Adrenal gland (tissue), 9 donors: ENCODE measurements at regions not wholly inside any gene's neighbourhood (a gene's known extent, or its start where the extent isn't known, plus 50 kb on each side); places are given as distances from the start of the nearest gene placed in this dataset.

Source experiments
- DNase-seq, 7 donors: peaks; one replicate each; pipeline ENCODE4 v3.0.0-alpha.2; 2019 to 2020
- H3K27ac ChIP-seq, 5 donors: fragments of 200-600 bp; sonication (generic) in 4 of 5; 1 replicate in 3 of 5; 2 replicates in 2 of 5; pipeline versions ENCODE4 v1.5.1 to v1.8.0; 2016 to 2020; ENCODE audit warnings: mild to moderate bottlenecking in 1 of 5
- H3K27me3 ChIP-seq: fragments of 200-600 bp; 2 replicates; pipeline ENCODE4 v1.8.0; 2021
- H3K36me3 ChIP-seq, 2 donors: fragments of 200-600 bp; replicated peaks in 1 of 2; 1 replicate in 1 of 2; 2 replicates in 1 of 2; pipeline versions ENCODE4 v1.5.1 to v1.8.0; 2018 to 2022
- H3K4me1 ChIP-seq, 2 donors: fragments of 200-600 bp; replicated peaks in 1 of 2; 1 replicate in 1 of 2; 2 replicates in 1 of 2; pipeline versions ENCODE4 v1.5.1 to v1.8.0; 2018 to 2021
- H3K4me3 ChIP-seq, 4 donors: fragments of 200-600 bp; sonication (generic) in 3 of 4; one replicate each; pipeline ENCODE4 v1.5.1; 2016 to 2018
- H3K9me3 ChIP-seq, 3 donors: fragments of 200-600 bp; sonication (generic) in 1 of 3; replicated peaks in 1 of 3; 1 replicate in 2 of 3; 2 replicates in 1 of 3; pipeline versions ENCODE4 v1.5.1 to v1.8.0; 2016 to 2021
- CTCF ChIP-seq, 6 experiments: fragments of 450-650 bp in 4 of 6; fragments of 200-600 bp in 2 of 6; sonication (generic) in 1 of 6; IDR thresholded peaks; 1 replicate in 5 of 6; 2 replicates in 1 of 6; pipeline versions ENCODE4 v1.5.1 to v1.8.0; 2016 to 2021; ENCODE audit warnings: antibody characterized with exemption in 6 of 6, mild to moderate bottlenecking in 2 of 6, moderate library complexity in 1 of 6
- POLR2A ChIP-seq, 2 donors: fragments of 450-650 bp; IDR thresholded peaks; one replicate each; pipeline ENCODE4 v1.6.1; 2017; ENCODE audit warnings: antibody characterized with exemption in 2 of 2, mild to moderate bottlenecking in 2 of 2, moderate library complexity in 1 of 2
- WGBS, 4 donors: extraction: QIAGEN DNeasy Blood & Tissue Kit in 2 of 4; methylation state at CpG; one replicate each; pipeline versions ENCODE4 v1.1.5 to v1.1.7; 2013 to 2017; 5-methylcytosine and 5-hydroxymethylcytosine counted together
- intact Hi-C, 2 donors: fragments of 100-400 bp; cut with DNase I; formaldehyde crosslinking; loops; one replicate each; pipeline versions ENCODE4 v1.14.1 to v1.15.0; 2022 to 2023
- donor health status: healthy with polysubstance abuse.
- donor health status: Bipolar disorder and iron deficiency.
- donor health status: DM: yes; HTN: yes; CAD: no.
- donor health status: DM: no; HTN: no; CAD: no.
- donor health status: DM: no; HTN: no; CAD: no.

- no peaks in the 10 kb centered on the region for H3K36me3 ChIP-seq
- intact Hi-C loops: no loop called here
- H3K4me1 ChIP-seq: no peaks in the 10 kb centered on the region
- no peaks in the 10 kb centered on the region for H3K9me3 ChIP-seq
- H3K4me3 ChIP-seq: no peak overlapping the region
- TF ChIP-seq POLR2A (IDR thresholded peaks at IDR 0.05) (no peak), CTCF (IDR thresholded peaks at IDR 0.05) (no peak)
- no peak for DNase-seq
- 80 to 94% (median 83%) methylated on average over 7 of the region's 7 CpGs for WGBS, 4 donors
- no peak overlapping the region for H3K27ac ChIP-seq
- no peaks in the 10 kb centered on the region for H3K27me3 ChIP-seq
These were observed 163.5 kb upstream of the TLL1 start for GRCh38 chr4:165709516-165709915.

- Histone ChIP-seq H3K4me3 (no peak overlapping the region), H3K27ac (no peak overlapping the region), H3K4me1 (no peaks in the 10 kb centered on the region), H3K9me3 (no peaks in the 10 kb centered on the region), H3K27me3 (no peaks in the 10 kb centered on the region), H3K36me3 (no peaks in the 10 kb centered on the region)
- DNase-seq: no peak
- TF ChIP-seq POLR2A (IDR thresholded peaks at IDR 0.05) (no peak), CTCF (IDR thresholded peaks at IDR 0.05) (no peak)
- WGBS, 4 donors: 41 to 68% (median 49%) methylated on average over 2 of the region's 2 CpGs
- intact Hi-C loops: no loop called here
These were observed 163.0 kb upstream of the TLL1 start for GRCh38 chr4:165709973-165710526.

GRCh38 chr4:165711436-165711835 lies 161.6 kb upstream of the TLL1 start:
- Histone ChIP-seq H3K4me3 (no peak overlapping the region), H3K36me3 (no peaks in the 10 kb centered on the region), H3K27ac (no peak overlapping the region), H3K9me3 (no peaks in the 10 kb centered on the region), H3K27me3 (no peaks in the 10 kb centered on the region), H3K4me1 (no peaks in the 10 kb centered on the region)
- 70 to 85% (median 73%) methylated on average over 4 of the region's 4 CpGs for WGBS, 4 donors
- DNase-seq: no peak
- TF ChIP-seq POLR2A (IDR thresholded peaks at IDR 0.05) (no peak), CTCF (IDR thresholded peaks at IDR 0.05) (no peak)
- intact Hi-C loops: no loop called here

- Histone ChIP-seq H3K4me3 (no peak overlapping the region), H3K27ac (no peak overlapping the region), H3K27me3 (no peaks in the 10 kb centered on the region), H3K4me1 (no peaks in the 10 kb centered on the region), H3K36me3 (no peaks in the 10 kb centered on the region), H3K9me3 (no peaks in the 10 kb centered on the region)
- intact Hi-C loops: no loop called here
- no peak for DNase-seq
- WGBS, 4 donors: 61 to 87% (median 76%) methylated on average over 2 of the region's 2 CpGs
- no peak for TF ChIP-seq CTCF (IDR thresholded peaks at IDR 0.05)
- TF ChIP-seq POLR2A (IDR thresholded peaks at IDR 0.05): no peak
These were observed 161.1 kb upstream of the TLL1 start for GRCh38 chr4:165711912-165712311.
